ENCODE measurements at regions not wholly inside any gene's neighbourhood (a gene's known extent, or its start where the extent isn't known, plus 50 kb on each side); places are given as distances from the start of the nearest gene placed in this dataset.

DNA sequence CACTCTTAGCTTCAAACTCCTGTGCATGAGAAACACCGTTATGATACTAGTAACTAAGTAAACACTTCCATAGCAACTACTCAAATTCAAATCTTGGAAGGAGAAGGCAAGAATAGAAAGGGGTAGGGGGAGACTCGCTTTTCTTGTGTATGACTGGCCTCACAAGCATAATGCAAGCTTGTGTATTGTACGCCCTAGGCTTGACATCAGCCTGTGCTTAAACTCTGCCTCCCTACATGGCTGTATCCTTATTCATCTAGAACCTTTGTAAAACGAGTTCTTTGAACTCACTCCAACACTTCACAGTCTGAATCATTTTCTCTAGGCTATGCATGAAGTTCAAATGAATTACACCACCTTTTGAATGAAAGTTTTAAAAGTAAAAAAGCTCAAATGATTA is 1071.2 kb upstream of the ADGRL3 start:
- no peaks in the 10 kb centered on the region for H3K27me3 ChIP-seq (ENCODE audit: insufficient read depth, low read length)
- H4K20me1 ChIP-seq (ENCODE audit: insufficient read depth, low read length), result no peaks in the 10 kb centered on the region
- H3K36me3 ChIP-seq (ENCODE audit: insufficient read depth, low read length), result no peaks in the 10 kb centered on the region
- no peaks in the 10 kb centered on the region for H3K9me3 ChIP-seq (ENCODE audit: low read depth, low read length)
- TF ChIP-seq, protein P1, sequence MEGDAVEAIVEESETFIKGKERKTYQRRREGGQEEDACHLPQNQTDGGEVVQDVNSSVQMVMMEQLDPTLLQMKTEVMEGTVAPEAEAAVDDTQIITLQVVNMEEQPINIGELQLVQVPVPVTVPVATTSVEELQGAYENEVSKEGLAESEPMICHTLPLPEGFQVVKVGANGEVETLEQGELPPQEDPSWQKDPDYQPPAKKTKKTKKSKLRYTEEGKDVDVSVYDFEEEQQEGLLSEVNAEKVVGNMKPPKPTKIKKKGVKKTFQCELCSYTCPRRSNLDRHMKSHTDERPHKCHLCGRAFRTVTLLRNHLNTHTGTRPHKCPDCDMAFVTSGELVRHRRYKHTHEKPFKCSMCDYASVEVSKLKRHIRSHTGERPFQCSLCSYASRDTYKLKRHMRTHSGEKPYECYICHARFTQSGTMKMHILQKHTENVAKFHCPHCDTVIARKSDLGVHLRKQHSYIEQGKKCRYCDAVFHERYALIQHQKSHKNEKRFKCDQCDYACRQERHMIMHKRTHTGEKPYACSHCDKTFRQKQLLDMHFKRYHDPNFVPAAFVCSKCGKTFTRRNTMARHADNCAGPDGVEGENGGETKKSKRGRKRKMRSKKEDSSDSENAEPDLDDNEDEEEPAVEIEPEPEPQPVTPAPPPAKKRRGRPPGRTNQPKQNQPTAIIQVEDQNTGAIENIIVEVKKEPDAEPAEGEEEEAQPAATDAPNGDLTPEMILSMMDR (IDR thresholded peaks at IDR 0.05; ENCODE audit: extremely low read depth, low read depth, low read length), result no peak
- no peaks in the 10 kb centered on the region for H3K79me2 ChIP-seq (ENCODE audit: insufficient read depth, low read length)
- no peak overlapping the region for H3K27ac ChIP-seq (ENCODE audit: low read depth, low read length)
- H3K4me3 ChIP-seq (ENCODE audit: insufficient read depth, low read length), result no peak overlapping the region
- no peak for DNase-seq (ENCODE audit: insufficient read length, low spot score, missing footprints)
- no peak overlapping the region for H3K4me2 ChIP-seq (ENCODE audit: insufficient read depth, low read length)
- no peaks in the 10 kb centered on the region for H3K4me1 ChIP-seq (ENCODE audit: insufficient read depth, low read length)
- no peak overlapping the region for H2AFZ ChIP-seq (ENCODE audit: low read length)

DNA sequence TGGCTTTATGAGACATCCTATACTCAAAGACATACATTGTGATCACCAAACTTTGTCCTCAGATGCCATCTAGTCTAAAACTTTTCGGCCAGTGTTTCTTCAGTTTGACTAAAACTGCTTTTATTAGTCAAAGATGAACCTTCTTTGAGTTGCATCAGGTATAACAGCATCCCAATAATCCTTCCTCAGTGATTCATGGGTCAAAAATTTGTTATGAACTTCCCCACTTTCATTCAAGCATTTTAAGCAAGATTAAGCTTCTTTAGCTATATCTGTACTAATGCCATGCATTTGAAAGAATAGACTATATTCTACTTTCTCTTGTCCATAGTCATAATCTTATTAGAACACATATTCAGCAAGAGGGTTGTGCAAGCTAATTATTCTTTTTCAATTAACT is 1070.4 kb upstream of the ADGRL3 start:
- Histone ChIP-seq H3K36me3 (ENCODE audit: insufficient read depth, low read length) (no peaks in the 10 kb centered on the region), H3K27me3 (ENCODE audit: insufficient read depth, low read length) (no peaks in the 10 kb centered on the region), H4K20me1 (ENCODE audit: insufficient read depth, low read length) (no peaks in the 10 kb centered on the region), H3K4me3 (ENCODE audit: insufficient read depth, low read length) (no peak overlapping the region), H3K4me2 (ENCODE audit: insufficient read depth, low read length) (no peak overlapping the region), H3K79me2 (ENCODE audit: insufficient read depth, low read length) (no peaks in the 10 kb centered on the region), H2AFZ (ENCODE audit: low read length) (no peak overlapping the region), H3K27ac (ENCODE audit: low read depth, low read length) (no peak overlapping the region), H3K9me3 (ENCODE audit: low read depth, low read length) (no peaks in the 10 kb centered on the region), H3K4me1 (ENCODE audit: insufficient read depth, low read length) (no peaks in the 10 kb centered on the region)
- TF ChIP-seq, protein P1 (IDR thresholded peaks at IDR 0.05; ENCODE audit: extremely low read depth, low read depth, low read length), result no peak
- DNase-seq (ENCODE audit: insufficient read length, low spot score, missing footprints), result no peak

DNA sequence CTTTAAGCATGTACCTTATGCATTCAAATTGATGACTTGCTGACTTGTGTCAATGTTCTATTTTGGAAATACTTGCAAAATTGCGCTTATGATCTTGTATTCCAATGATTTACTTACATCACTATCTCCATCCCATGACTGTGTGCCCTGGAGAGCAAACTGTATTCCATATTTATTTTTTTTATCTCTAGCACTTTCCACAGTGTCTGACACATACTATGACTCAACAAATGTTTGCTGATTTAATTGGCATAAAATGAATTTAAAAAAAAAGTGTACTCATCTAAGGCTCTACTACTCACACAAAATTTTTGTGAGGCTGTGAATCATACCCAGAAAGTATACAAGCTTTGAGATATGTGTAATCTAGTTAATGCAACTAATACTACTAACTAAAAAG is 1066.8 kb upstream of the ADGRL3 start:
- no peak overlapping the region for H3K4me2 ChIP-seq (ENCODE audit: insufficient read depth, low read length)
- no peak for DNase-seq (ENCODE audit: insufficient read length, low spot score, missing footprints)
- TF ChIP-seq, protein P1 (IDR thresholded peaks at IDR 0.05; ENCODE audit: extremely low read depth, low read depth, low read length), result no peak

DNA sequence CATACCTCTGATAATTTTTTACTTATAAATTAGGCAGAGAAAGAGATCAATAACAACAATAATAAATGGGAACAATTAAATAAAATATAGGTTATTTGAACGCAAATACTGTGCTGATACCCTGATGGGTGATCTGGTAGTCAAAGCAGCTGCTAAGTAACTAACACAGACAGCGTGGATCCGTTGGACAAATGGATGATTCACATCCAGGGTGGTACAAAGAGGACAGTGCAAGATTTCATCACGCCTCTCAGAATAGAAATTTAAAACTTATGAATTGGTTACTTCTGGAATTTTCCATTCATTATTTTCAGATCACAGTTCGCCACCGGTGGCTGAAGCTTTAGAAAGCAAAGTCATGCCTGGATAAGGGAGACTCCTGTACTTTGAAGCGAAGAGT is 1066.0 kb upstream of the ADGRL3 start:
- H3K79me2 ChIP-seq (ENCODE audit: insufficient read depth, low read length), result no peaks in the 10 kb centered on the region
- H3K9me3 ChIP-seq (ENCODE audit: low read depth, low read length), result no peaks in the 10 kb centered on the region
- TF ChIP-seq, protein P1 (IDR thresholded peaks at IDR 0.05; ENCODE audit: extremely low read depth, low read depth, low read length), result no peak
- H3K27ac ChIP-seq (ENCODE audit: low read depth, low read length), result no peak overlapping the region
- no peak for DNase-seq (ENCODE audit: insufficient read length, low spot score, missing footprints)
- no peaks in the 10 kb centered on the region for H3K36me3 ChIP-seq (ENCODE audit: insufficient read depth, low read length)
- no peak overlapping the region for H3K4me3 ChIP-seq (ENCODE audit: insufficient read depth, low read length)
- H4K20me1 ChIP-seq (ENCODE audit: insufficient read depth, low read length), result no peaks in the 10 kb centered on the region
- no peaks in the 10 kb centered on the region for H3K4me1 ChIP-seq (ENCODE audit: insufficient read depth, low read length)
- H3K27me3 ChIP-seq (ENCODE audit: insufficient read depth, low read length), result no peaks in the 10 kb centered on the region
- no peak overlapping the region for H2AFZ ChIP-seq (ENCODE audit: low read length)
- no peak overlapping the region for H3K4me2 ChIP-seq (ENCODE audit: insufficient read depth, low read length)

More for the DNA sequence above, 1066.8 kb upstream of the ADGRL3 start:
- H3K27ac ChIP-seq (ENCODE audit: low read depth, low read length), result no peak overlapping the region
- H3K4me3 ChIP-seq (ENCODE audit: insufficient read depth, low read length), result no peak overlapping the region
- no peaks in the 10 kb centered on the region for H3K9me3 ChIP-seq (ENCODE audit: low read depth, low read length)
- no peaks in the 10 kb centered on the region for H4K20me1 ChIP-seq (ENCODE audit: insufficient read depth, low read length)
- no peaks in the 10 kb centered on the region for H3K4me1 ChIP-seq (ENCODE audit: insufficient read depth, low read length)
- no peaks in the 10 kb centered on the region for H3K36me3 ChIP-seq (ENCODE audit: insufficient read depth, low read length)
- H2AFZ ChIP-seq (ENCODE audit: low read length), result no peak overlapping the region
- no peaks in the 10 kb centered on the region for H3K79me2 ChIP-seq (ENCODE audit: insufficient read depth, low read length)
- H3K27me3 ChIP-seq (ENCODE audit: insufficient read depth, low read length), result no peaks in the 10 kb centered on the region

Measured in osteoblast (primary cell).